A549 (cell line): ENCODE measurements at regions not wholly inside any gene's neighbourhood (a gene's known extent, or its start where the extent isn't known, plus 50 kb on each side); places are given as distances from the start of the nearest gene placed in this dataset.

Source experiments
- ATAC-seq, 2 experiments: fragments of 200-7000 bp in 1 of 2; fragments of >200 bp in 1 of 2; cut with Nextera tagmentation in 1 of 2; cut with Tn5 transposase in 1 of 2; 3 replicates each; pipeline versions ENCODE4 v1.8.0 to v1.9.1; 2018 to 2020; ENCODE audit warnings: mild to moderate bottlenecking in 1 of 2, moderate library complexity in 1 of 2
- CTCF ChIA-PET: fragments of 300-600 bp; sonication (Branson Sonifier 250); formaldehyde crosslinking; extraction: SDS; loops from one replicate; lab custom pipeline; 2021; ENCODE audit warnings: antibody characterized with exemption, inconsistent platforms; lab: Yijun Ruan, JAX
- POLR2A ChIA-PET: fragments of 350-600 bp; formaldehyde crosslinking; extraction: SDS; loops from one replicate; lab custom pipeline; 2021; ENCODE audit warnings: antibody characterized with exemption, inconsistent platforms; lab: Yijun Ruan, JAX
- DNase-seq, 2 experiments: peaks; one replicate each; pipeline versions ENCODE4 v3.0.0 to v3.0.0-alpha.2; 2011 to 2016; ENCODE audit warnings: low read depth in 1 of 2, low spot score in 1 of 2
- FAIRE-seq: peaks from 2 replicates; lab custom pipeline; 2011; peaks lifted over from hg19 to GRCh38; lab: Jason Lieb, UNC
- H3K27ac ChIP-seq, 2 experiments: fragments of >200 bp; sonication (Bioruptor Twin); formaldehyde crosslinking; 3 replicates each; pipeline ENCODE4 v1.5.1; 2016 to 2017
- H3K4me1 ChIP-seq: fragments of >200 bp; sonication (Bioruptor Twin); formaldehyde crosslinking; 3 replicates; pipeline ENCODE4 v1.6.1; 2016
- H3K4me2 ChIP-seq: fragments of >200 bp; sonication (Bioruptor Twin); formaldehyde crosslinking; 3 replicates; pipeline ENCODE4 v1.6.1; 2016
- H3K4me3 ChIP-seq: fragments of >200 bp; sonication (Bioruptor Twin); formaldehyde crosslinking; 3 replicates; pipeline ENCODE4 v1.5.1; 2016
- H3K9me3 ChIP-seq: fragments of >200 bp; sonication (Bioruptor Twin); formaldehyde crosslinking; 3 replicates; pipeline ENCODE4 v1.6.1; 2016
- BHLHE40 ChIP-seq: IDR thresholded peaks from 2 replicates; pipeline ENCODE4 v1.6.1; 2012; ENCODE audit warnings: low read depth, low read length, inconsistent platforms
- CBX2 ChIP-seq: fragments of 200-600 bp; sonication (generic); IDR thresholded peaks from 2 replicates; pipeline ENCODE4 v1.6.1; 2016; ENCODE audit warnings: low read depth, mild to moderate bottlenecking, borderline replicate concordance
- CHD2 ChIP-seq: fragments of 150-350 bp; IDR thresholded peaks from 2 replicates; pipeline ENCODE4 v1.6.1; 2014; ENCODE audit warnings: low read length; ENCODE audit not compliant: partially characterized antibody
- CHD4 ChIP-seq: fragments of 200-600 bp; sonication (generic); IDR thresholded peaks from 2 replicates; pipeline ENCODE4 v1.6.1; 2016; ENCODE audit warnings: antibody characterized with exemption, mild to moderate bottlenecking, borderline replicate concordance
- EHMT2 ChIP-seq: fragments of 200-600 bp; sonication (generic); IDR thresholded peaks from 2 replicates; pipeline ENCODE4 v1.6.1; 2016; ENCODE audit warnings: antibody characterized with exemption, low read depth, mild to moderate bottlenecking, moderate library complexity
- ESRRA ChIP-seq: fragments of 150-350 bp; IDR thresholded peaks from 2 replicates; pipeline ENCODE4 v1.6.1; 2014; ENCODE audit warnings: mild to moderate bottlenecking, low read length, borderline replicate concordance
- FOSB ChIP-seq: fragments of 250-450 bp; sonication (Bioruptor Pico); IDR thresholded peaks from 2 replicates; pipeline ENCODE4 v1.5.0; 2020; ENCODE audit warnings: mild to moderate bottlenecking, moderate library complexity
- FOSL2 ChIP-seq, 2 experiments: fragments of 450-650 bp in 1 of 2; fragments of >200 bp in 1 of 2; sonication (Bioruptor Twin) in 1 of 2; formaldehyde crosslinking; IDR thresholded peaks; 2 replicates each; pipeline versions ENCODE4 v1.5.0 to v1.6.1; 2016 to 2020; ENCODE audit warnings: mild to moderate bottlenecking in 1 of 2, moderate library complexity in 1 of 2
- GATA3 ChIP-seq: IDR thresholded peaks from 2 replicates; pipeline ENCODE4 v1.6.1; 2012; ENCODE audit warnings: borderline replicate concordance
- HOXA7 ChIP-seq: fragments of 250-450 bp; sonication (Bioruptor Pico); IDR thresholded peaks from 2 replicates; pipeline ENCODE4 v1.5.0; 2020; ENCODE audit warnings: mild to moderate bottlenecking, moderate library complexity
- HOXB5 ChIP-seq: fragments of 250-450 bp; sonication (Bioruptor Pico); IDR thresholded peaks from 2 replicates; pipeline ENCODE4 v1.5.0; 2020; ENCODE audit warnings: mild to moderate bottlenecking, moderate library complexity
- JUN ChIP-seq, 2 experiments: fragments of >200 bp; sonication (Bioruptor Twin); formaldehyde crosslinking; IDR thresholded peaks; 2 replicates in 1 of 2; 3 replicates in 1 of 2; pipeline ENCODE4 v1.6.1; 2016 to 2017
- KDM1A ChIP-seq: fragments of 200-600 bp; sonication (generic); IDR thresholded peaks from 2 replicates; pipeline ENCODE4 v1.6.1; 2016; ENCODE audit warnings: low read depth, mild to moderate bottlenecking
- MAZ ChIP-seq: fragments of 150-350 bp; IDR thresholded peaks from 2 replicates; pipeline ENCODE4 v1.6.1; 2014; ENCODE audit warnings: antibody characterized with exemption, low read depth, low read length, borderline replicate concordance
- MYC ChIP-seq: IDR thresholded peaks from 2 replicates; pipeline ENCODE4 v1.6.1; 2012; ENCODE audit warnings: mild to moderate bottlenecking, inconsistent platforms, low read length, improper control_type of control experiment, borderline replicate concordance
- POLR2A ChIP-seq: IDR thresholded peaks from 2 replicates; pipeline ENCODE4 v1.6.1; 2012; ENCODE audit warnings: mild to moderate bottlenecking, low read length
- RAD21 ChIP-seq, 2 experiments: fragments of >200 bp in 1 of 2; sonication (Bioruptor Twin) in 1 of 2; formaldehyde crosslinking in 1 of 2; IDR thresholded peaks in 1 of 2; conservative IDR thresholded peaks in 1 of 2; 2 replicates in 1 of 2; 3 replicates in 1 of 2; pipeline ENCODE4 v1.6.1; 2012 to 2018; ENCODE audit warnings: inconsistent platforms in 1 of 2
- RFX5 ChIP-seq: fragments of 450-650 bp; IDR thresholded peaks from 2 replicates; pipeline ENCODE4 v1.7.1; 2014; ENCODE audit warnings: antibody characterized with exemption, mild to moderate bottlenecking, moderate library complexity
- RNF2 ChIP-seq: fragments of 200-600 bp; sonication (generic); IDR thresholded peaks from 2 replicates; pipeline ENCODE4 v1.6.1; 2016; ENCODE audit warnings: low read depth, mild to moderate bottlenecking, antibody characterized with exemption, moderate library complexity, borderline replicate concordance
- SREBF2 ChIP-seq: fragments of 450-650 bp; IDR thresholded peaks from 2 replicates; pipeline ENCODE4 v1.6.1; 2014; ENCODE audit warnings: mild to moderate bottlenecking, moderate library complexity
- TP53 ChIP-seq: fragments of 250-450 bp; sonication (Bioruptor Pico); IDR thresholded peaks from 2 replicates; pipeline ENCODE4 v1.5.0; 2021; ENCODE audit warnings: mild to moderate bottlenecking, moderate library complexity
- ZSCAN20 ChIP-seq: fragments of 250-450 bp; sonication (Bioruptor Pico); IDR thresholded peaks from 2 replicates; pipeline ENCODE4 v1.8.0; 2022; ENCODE audit warnings: mild to moderate bottlenecking, moderate library complexity
- WGBS: methylation state at CpG from one replicate; pipeline ENCODE4 v1.1.6; 2017; ENCODE audit errors: missing lambda C conversion rate; 5-methylcytosine and 5-hydroxymethylcytosine counted together
- TF ChIP-seq, protein P1 (sequence below): fragments of 200-600 bp; sonication (generic); IDR thresholded peaks from 2 replicates; pipeline ENCODE4 v1.6.1; 2016; ENCODE audit warnings: antibody characterized with exemption, mild to moderate bottlenecking, moderate library complexity
- TF ChIP-seq, protein P2 (sequence below): fragments of >200 bp; sonication (Bioruptor Twin); formaldehyde crosslinking; IDR thresholded peaks from 2 replicates; pipeline ENCODE4 v1.6.1; 2016
- TF ChIP-seq, protein P3 (sequence below): fragments of 150-350 bp; IDR thresholded peaks from 2 replicates; pipeline ENCODE4 v1.6.1; 2014; ENCODE audit warnings: low read depth, mild to moderate bottlenecking, low read length
- TF ChIP-seq, protein P4 (sequence below): fragments of >200 bp; sonication (Bioruptor Twin); formaldehyde crosslinking; IDR thresholded peaks from 3 replicates; pipeline ENCODE4 v1.6.1; 2016

DNA sequence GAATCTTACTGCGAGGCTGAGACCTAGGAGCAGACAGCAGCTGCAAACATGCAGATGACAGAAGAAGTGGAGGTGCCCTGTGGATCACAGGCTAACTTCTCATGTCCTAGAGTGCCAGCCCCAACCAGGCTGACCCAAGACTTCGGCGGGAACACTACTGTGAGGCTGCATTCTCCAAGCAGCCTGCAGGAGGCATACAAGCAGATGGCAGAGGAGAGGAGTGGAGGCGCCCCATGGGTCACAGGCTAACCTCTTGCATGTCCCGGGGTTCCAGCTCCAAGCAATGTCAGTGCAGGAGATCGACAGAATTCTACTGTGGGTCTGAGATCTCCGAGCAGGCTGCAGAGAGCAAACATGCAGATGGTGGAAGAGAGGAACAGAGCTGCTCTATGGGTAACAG, 98.1 kb upstream of the ZNF678 start:
- Histone ChIP-seq H3K4me2 (no peak overlapping the region), H3K9me3 (peaks cover 3% of the 10 kb centered on the region; the same call in 2 of the 3 replicates), H3K4me3 (no peak overlapping the region), H3K27ac (no peak overlapping the region), H3K4me1 (no peaks in the 10 kb centered on the region)
- no peak for DNase-seq
- no peak for FAIRE-seq
- peak in 1 of 2 experiments; percentile 56; a peak in 3 of 6 replicates for ATAC-seq
- POLR2A ChIA-PET: no interaction called here
- no peak for TF ChIP-seq TP53 (CRISPR knock-in tag)
- TF ChIP-seq HOXA7 (CRISPR knock-in tag): no peak
- TF ChIP-seq MAZ: no peak
- no peak for TF ChIP-seq POLR2A
- no peak for TF ChIP-seq JUN (IDR thresholded peaks at IDR 0.05)
- TF ChIP-seq, protein P1, sequence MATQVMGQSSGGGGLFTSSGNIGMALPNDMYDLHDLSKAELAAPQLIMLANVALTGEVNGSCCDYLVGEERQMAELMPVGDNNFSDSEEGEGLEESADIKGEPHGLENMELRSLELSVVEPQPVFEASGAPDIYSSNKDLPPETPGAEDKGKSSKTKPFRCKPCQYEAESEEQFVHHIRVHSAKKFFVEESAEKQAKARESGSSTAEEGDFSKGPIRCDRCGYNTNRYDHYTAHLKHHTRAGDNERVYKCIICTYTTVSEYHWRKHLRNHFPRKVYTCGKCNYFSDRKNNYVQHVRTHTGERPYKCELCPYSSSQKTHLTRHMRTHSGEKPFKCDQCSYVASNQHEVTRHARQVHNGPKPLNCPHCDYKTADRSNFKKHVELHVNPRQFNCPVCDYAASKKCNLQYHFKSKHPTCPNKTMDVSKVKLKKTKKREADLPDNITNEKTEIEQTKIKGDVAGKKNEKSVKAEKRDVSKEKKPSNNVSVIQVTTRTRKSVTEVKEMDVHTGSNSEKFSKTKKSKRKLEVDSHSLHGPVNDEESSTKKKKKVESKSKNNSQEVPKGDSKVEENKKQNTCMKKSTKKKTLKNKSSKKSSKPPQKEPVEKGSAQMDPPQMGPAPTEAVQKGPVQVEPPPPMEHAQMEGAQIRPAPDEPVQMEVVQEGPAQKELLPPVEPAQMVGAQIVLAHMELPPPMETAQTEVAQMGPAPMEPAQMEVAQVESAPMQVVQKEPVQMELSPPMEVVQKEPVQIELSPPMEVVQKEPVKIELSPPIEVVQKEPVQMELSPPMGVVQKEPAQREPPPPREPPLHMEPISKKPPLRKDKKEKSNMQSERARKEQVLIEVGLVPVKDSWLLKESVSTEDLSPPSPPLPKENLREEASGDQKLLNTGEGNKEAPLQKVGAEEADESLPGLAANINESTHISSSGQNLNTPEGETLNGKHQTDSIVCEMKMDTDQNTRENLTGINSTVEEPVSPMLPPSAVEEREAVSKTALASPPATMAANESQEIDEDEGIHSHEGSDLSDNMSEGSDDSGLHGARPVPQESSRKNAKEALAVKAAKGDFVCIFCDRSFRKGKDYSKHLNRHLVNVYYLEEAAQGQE: no peak
- no peak for TF ChIP-seq RAD21 (conservative IDR thresholded peaks at IDR 0.05 in 1 of 2, IDR thresholded peaks at IDR 0.05 in 1 of 2)
- TF ChIP-seq, protein P2, sequence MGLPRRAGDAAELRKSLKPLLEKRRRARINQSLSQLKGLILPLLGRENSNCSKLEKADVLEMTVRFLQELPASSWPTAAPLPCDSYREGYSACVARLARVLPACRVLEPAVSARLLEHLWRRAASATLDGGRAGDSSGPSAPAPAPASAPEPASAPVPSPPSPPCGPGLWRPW: no peak
- no peak for TF ChIP-seq FOSL2 (IDR thresholded peaks at IDR 0.05)
- TF ChIP-seq FOSL2 (CRISPR knock-in tag; IDR thresholded peaks at IDR 0.05): no peak
- no peak for TF ChIP-seq CHD2
- CTCF ChIA-PET: interaction anchor here (1.1 kb wide), 1 partner anchor 12 kb away, joined by 3 read pairs; no protein-coding TSS in a partner anchor
- 26% methylated on average over 6 of the region's 7 CpGs for WGBS

DNA sequence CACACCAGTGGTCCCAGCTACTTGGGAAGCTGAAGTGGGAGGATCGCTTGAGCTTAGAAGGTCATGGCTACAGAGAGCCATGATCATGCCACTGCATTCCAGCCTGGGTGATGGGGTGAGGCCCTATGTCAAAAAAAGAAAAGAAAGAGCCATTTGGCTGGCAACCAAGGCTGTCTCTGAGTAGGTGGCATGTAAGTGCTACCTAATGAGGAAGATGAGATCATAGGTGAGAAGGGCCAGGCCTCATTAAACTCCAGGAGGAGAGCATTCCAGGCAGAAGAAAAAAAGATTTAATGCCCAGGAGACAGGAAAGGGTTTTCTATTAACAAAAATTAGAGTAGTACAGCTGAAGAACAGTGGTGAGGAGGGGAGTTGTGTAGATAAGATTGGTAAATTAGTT, 103.4 kb upstream of the ZNF678 start:
- H3K4me2 ChIP-seq: no peak overlapping the region
- DNase-seq (no peak), ATAC-seq (no peak), FAIRE-seq (no peak)
- no peaks in the 10 kb centered on the region for H3K4me1 ChIP-seq
- ChIA-PET POLR2A (no interaction called here), CTCF (interaction anchor here (0.6 to 0.8 kb wide), 3 partner anchors 9 to 647 kb away, joined by 3 read pairs; no protein-coding TSS in a partner anchor)
- TF ChIP-seq SREBF2: no peak
- no peak for TF ChIP-seq CBX2
- TF ChIP-seq FOSL2 (IDR thresholded peaks at IDR 0.05): no peak
- no peak for TF ChIP-seq FOSL2 (CRISPR knock-in tag; IDR thresholded peaks at IDR 0.05)
- TF ChIP-seq FOSB: no peak
- TF ChIP-seq ZSCAN20: no peak
- TF ChIP-seq RNF2: no peak
- TF ChIP-seq, protein P3, sequence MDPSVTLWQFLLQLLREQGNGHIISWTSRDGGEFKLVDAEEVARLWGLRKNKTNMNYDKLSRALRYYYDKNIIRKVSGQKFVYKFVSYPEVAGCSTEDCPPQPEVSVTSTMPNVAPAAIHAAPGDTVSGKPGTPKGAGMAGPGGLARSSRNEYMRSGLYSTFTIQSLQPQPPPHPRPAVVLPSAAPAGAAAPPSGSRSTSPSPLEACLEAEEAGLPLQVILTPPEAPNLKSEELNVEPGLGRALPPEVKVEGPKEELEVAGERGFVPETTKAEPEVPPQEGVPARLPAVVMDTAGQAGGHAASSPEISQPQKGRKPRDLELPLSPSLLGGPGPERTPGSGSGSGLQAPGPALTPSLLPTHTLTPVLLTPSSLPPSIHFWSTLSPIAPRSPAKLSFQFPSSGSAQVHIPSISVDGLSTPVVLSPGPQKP: no peak
- H3K27ac ChIP-seq: no peak overlapping the region
- no peak overlapping the region for H3K4me3 ChIP-seq
- no peaks in the 10 kb centered on the region for H3K9me3 ChIP-seq
- WGBS: 93% methylated on average over 1 of the region's 1 CpG

DNA sequence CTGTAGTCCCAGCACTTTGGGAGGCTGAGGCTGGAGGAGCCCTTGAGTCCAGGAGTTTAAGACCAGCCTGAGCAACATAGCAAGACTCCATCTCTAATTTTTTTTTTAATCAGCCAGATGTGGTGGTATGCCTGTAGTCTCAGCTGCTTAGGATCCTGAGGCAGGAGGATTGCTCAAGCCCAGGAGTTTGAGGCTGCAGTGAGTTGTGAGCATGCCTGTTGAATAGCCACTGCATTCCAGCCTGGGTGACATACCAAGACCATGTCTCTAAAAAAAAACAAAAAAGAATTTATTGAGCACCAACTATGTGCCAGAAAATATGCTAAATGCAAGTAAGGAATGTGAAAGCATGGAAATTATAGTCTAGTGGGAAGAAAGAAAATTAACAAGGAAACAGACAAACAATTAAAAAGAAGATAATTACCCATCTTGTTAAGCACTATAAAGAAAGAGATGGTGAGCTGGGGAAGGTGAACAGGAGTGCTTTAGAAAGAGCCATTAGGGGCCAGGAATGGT, 104.0 kb upstream of the ZNF678 start:
- POLR2A ChIA-PET: no interaction called here
- Histone ChIP-seq H3K4me2 (no peak overlapping the region), H3K4me3 (no peak overlapping the region), H3K27ac (no peak overlapping the region), H3K4me1 (no peaks in the 10 kb centered on the region), H3K9me3 (no peaks in the 10 kb centered on the region)
- peak; percentile 70 for FAIRE-seq
- DNase-seq: no peak
- no peak for ATAC-seq
- CTCF ChIA-PET: interaction anchor here (0.6 to 0.7 kb wide), 2 partner anchors 424 to 646 kb away, joined by 3 read pairs; no protein-coding TSS in a partner anchor
- TF ChIP-seq BHLHE40 (no peak), ESRRA (no peak), CHD4 (no peak), KDM1A (no peak), MYC (no peak), RFX5 (no peak), EHMT2 (no peak), HOXB5 (CRISPR knock-in tag) (no peak), GATA3 (no peak)
- TF ChIP-seq, protein P2: no peak
- TF ChIP-seq, protein P4, sequence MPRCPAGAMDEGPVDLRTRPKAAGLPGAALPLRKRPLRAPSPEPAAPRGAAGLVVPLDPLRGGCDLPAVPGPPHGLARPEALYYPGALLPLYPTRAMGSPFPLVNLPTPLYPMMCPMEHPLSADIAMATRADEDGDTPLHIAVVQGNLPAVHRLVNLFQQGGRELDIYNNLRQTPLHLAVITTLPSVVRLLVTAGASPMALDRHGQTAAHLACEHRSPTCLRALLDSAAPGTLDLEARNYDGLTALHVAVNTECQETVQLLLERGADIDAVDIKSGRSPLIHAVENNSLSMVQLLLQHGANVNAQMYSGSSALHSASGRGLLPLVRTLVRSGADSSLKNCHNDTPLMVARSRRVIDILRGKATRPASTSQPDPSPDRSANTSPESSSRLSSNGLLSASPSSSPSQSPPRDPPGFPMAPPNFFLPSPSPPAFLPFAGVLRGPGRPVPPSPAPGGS: no peak
